Tibial nerve (tissue), 4 donors: ENCODE measurements at regions not wholly inside any gene's neighbourhood (a gene's known extent, or its start where the extent isn't known, plus 50 kb on each side); places are given as distances from the start of the nearest gene placed in this dataset.

Experiments
- EP300 ChIP-seq, 2 donors: sonication (generic); formaldehyde crosslinking; IDR thresholded peaks; one replicate each; pipeline ENCODE4 v1.6.1; 2017; ENCODE audit warnings: antibody characterized with exemption in 2 of 2, mild to moderate bottlenecking in 1 of 2
- TF ChIP-seq, protein P1 (sequence below), 5 experiments: fragments of 200-600 bp in 3 of 5; fragments of 450-650 bp in 2 of 5; sonication (generic) in 3 of 5; IDR thresholded peaks; one replicate each; pipeline ENCODE4 v1.5.1; 2016 to 2019; ENCODE audit warnings: antibody characterized with exemption in 5 of 5, mild to moderate bottlenecking in 3 of 5, moderate library complexity in 2 of 5

- TF ChIP-seq, protein P1, sequence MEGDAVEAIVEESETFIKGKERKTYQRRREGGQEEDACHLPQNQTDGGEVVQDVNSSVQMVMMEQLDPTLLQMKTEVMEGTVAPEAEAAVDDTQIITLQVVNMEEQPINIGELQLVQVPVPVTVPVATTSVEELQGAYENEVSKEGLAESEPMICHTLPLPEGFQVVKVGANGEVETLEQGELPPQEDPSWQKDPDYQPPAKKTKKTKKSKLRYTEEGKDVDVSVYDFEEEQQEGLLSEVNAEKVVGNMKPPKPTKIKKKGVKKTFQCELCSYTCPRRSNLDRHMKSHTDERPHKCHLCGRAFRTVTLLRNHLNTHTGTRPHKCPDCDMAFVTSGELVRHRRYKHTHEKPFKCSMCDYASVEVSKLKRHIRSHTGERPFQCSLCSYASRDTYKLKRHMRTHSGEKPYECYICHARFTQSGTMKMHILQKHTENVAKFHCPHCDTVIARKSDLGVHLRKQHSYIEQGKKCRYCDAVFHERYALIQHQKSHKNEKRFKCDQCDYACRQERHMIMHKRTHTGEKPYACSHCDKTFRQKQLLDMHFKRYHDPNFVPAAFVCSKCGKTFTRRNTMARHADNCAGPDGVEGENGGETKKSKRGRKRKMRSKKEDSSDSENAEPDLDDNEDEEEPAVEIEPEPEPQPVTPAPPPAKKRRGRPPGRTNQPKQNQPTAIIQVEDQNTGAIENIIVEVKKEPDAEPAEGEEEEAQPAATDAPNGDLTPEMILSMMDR (IDR thresholded peaks at IDR 0.05): no peak
- no peak for TF ChIP-seq EP300 (IDR thresholded peaks at IDR 0.05)
Measured at GRCh38 chr4:171461191-171461590, 352.0 kb upstream of the GALNTL6 start.
